WTC11 (cell line): ENCODE measurements at regions not wholly inside any gene's neighbourhood (a gene's known extent, or its start where the extent isn't known, plus 50 kb on each side); places are given as distances from the start of the nearest gene placed in this dataset.

Source experiments
- ATAC-seq: fragments of 200-7000 bp; cut with Tn5 transposase; 2 replicates; pipeline ENCODE4 v1.10.0; 2021; ENCODE audit warnings: mild to moderate bottlenecking, moderate library complexity
- CTCF ChIA-PET: fragments of 300-600 bp; sonication (Branson Sonifier 250); formaldehyde crosslinking; loops from one replicate; lab custom pipeline; 2021; ENCODE audit warnings: antibody characterized with exemption; lab: Charles Lee
- POLR2A ChIA-PET: fragments of 350-600 bp; sonication (Branson Sonifier 250); formaldehyde crosslinking; loops from one replicate; lab custom pipeline; 2021; ENCODE audit warnings: antibody characterized with exemption; lab: Charles Lee
- DNase-seq: peaks from one replicate; pipeline ENCODE4 v3.0.0; 2021; ENCODE audit warnings: low spot score
- H3K27ac Mint-ChIP-seq: 2 replicates; pipeline ENCODE4 v1.8.0; 2021; ENCODE audit warnings: mixed read lengths
- H3K27me3 Mint-ChIP-seq: 2 replicates; pipeline ENCODE4 v1.8.0; 2021; ENCODE audit warnings: low read depth, mild to moderate bottlenecking, moderate library complexity, mixed read lengths
- H3K36me3 Mint-ChIP-seq: 2 replicates; pipeline ENCODE4 v1.8.0; 2021; ENCODE audit warnings: mixed read lengths
- H3K4me1 Mint-ChIP-seq: 2 replicates; pipeline ENCODE4 v1.8.0; 2022; ENCODE audit warnings: mixed read lengths
- H3K4me3 Mint-ChIP-seq: 2 replicates; pipeline ENCODE4 v1.8.0; 2021; ENCODE audit warnings: mild to moderate bottlenecking, moderate library complexity, mixed read lengths
- H3K9me3 Mint-ChIP-seq: 2 replicates; pipeline ENCODE4 v1.8.0; 2021; ENCODE audit warnings: mixed read lengths
- ATF1 ChIP-seq: sonication (generic); formaldehyde crosslinking; IDR thresholded peaks from 2 replicates; pipeline ENCODE4 v1.8.1; 2023; ENCODE audit warnings: mild to moderate bottlenecking, moderate library complexity, missing genetic modification reagents
- ATF2 ChIP-seq: sonication (generic); formaldehyde crosslinking; IDR thresholded peaks from 2 replicates; pipeline ENCODE4 v1.8.1; 2022; ENCODE audit warnings: low read depth, missing genetic modification reagents, borderline replicate concordance
- ATF3 ChIP-seq: sonication (generic); formaldehyde crosslinking; conservative IDR thresholded peaks from 2 replicates; pipeline ENCODE4 v1.8.1; 2022; ENCODE audit warnings: mild to moderate bottlenecking, missing genetic modification reagents
- E2F1 ChIP-seq: sonication (generic); formaldehyde crosslinking; IDR thresholded peaks from 2 replicates; pipeline ENCODE4 v1.8.0; 2022; ENCODE audit warnings: mild to moderate bottlenecking, missing genetic modification reagents
- ETV6 ChIP-seq: sonication (generic); formaldehyde crosslinking; IDR thresholded peaks from 2 replicates; pipeline ENCODE4 v1.8.1; 2022; ENCODE audit warnings: mild to moderate bottlenecking, missing genetic modification reagents
- FOXJ3 ChIP-seq: sonication (generic); formaldehyde crosslinking; IDR thresholded peaks from 2 replicates; pipeline ENCODE4 v1.9.0; 2021; ENCODE audit warnings: missing genetic modification reagents, mild to moderate bottlenecking, borderline replicate concordance
- GTF2I ChIP-seq: fragments of 250-450 bp; sonication (Bioruptor Pico); conservative IDR thresholded peaks from 2 replicates; pipeline ENCODE4 v1.4.0; 2021; ENCODE audit warnings: mild to moderate bottlenecking
- KAT7 ChIP-seq: sonication (generic); formaldehyde crosslinking; IDR thresholded peaks from 2 replicates; pipeline ENCODE4 v1.8.1; 2023; ENCODE audit warnings: missing genetic modification reagents, mild to moderate bottlenecking, borderline replicate concordance
- MAX ChIP-seq: sonication (generic); formaldehyde crosslinking; IDR thresholded peaks from 2 replicates; pipeline ENCODE4 v1.8.0; 2022; ENCODE audit warnings: mild to moderate bottlenecking, missing genetic modification reagents
- MXD4 ChIP-seq: fragments of 250-450 bp; sonication (Bioruptor Pico); IDR thresholded peaks from 2 replicates; pipeline ENCODE4 v1.8.0; 2021; ENCODE audit warnings: mild to moderate bottlenecking, moderate library complexity, borderline replicate concordance
- NFE2L1 ChIP-seq: sonication (generic); formaldehyde crosslinking; IDR thresholded peaks from 2 replicates; pipeline ENCODE4 v1.8.1; 2023; ENCODE audit warnings: missing genetic modification reagents
- PRDM15 ChIP-seq: sonication (generic); formaldehyde crosslinking; IDR thresholded peaks from 2 replicates; pipeline ENCODE4 v1.8.0; 2022; ENCODE audit warnings: missing genetic modification reagents
- SOX15 ChIP-seq: fragments of 250-450 bp; sonication (Bioruptor Pico); IDR thresholded peaks from 2 replicates; pipeline ENCODE4 v1.9.0; 2021; ENCODE audit warnings: mild to moderate bottlenecking
- SP1 ChIP-seq: sonication (generic); formaldehyde crosslinking; conservative IDR thresholded peaks from 2 replicates; pipeline ENCODE4 v1.8.1; 2022; ENCODE audit warnings: missing genetic modification reagents
- TCF7 ChIP-seq: sonication (generic); formaldehyde crosslinking; IDR thresholded peaks from 2 replicates; pipeline ENCODE4 v1.8.0; 2022; ENCODE audit warnings: mild to moderate bottlenecking, low read depth, missing genetic modification reagents, moderate library complexity
- TEAD4 ChIP-seq: sonication (generic); formaldehyde crosslinking; IDR thresholded peaks from 2 replicates; pipeline ENCODE4 v1.8.0; 2022; ENCODE audit warnings: mild to moderate bottlenecking, missing genetic modification reagents
- ZNF138 ChIP-seq: sonication (generic); formaldehyde crosslinking; conservative IDR thresholded peaks from 2 replicates; pipeline ENCODE4 v1.8.1; 2022; ENCODE audit warnings: mild to moderate bottlenecking, moderate library complexity, missing genetic modification reagents
- ZNF416 ChIP-seq: fragments of 250-450 bp; sonication (Bioruptor Pico); IDR thresholded peaks from 2 replicates; pipeline ENCODE4 v1.9.0; 2021; ENCODE audit warnings: mild to moderate bottlenecking, inconsistent platforms
- ZNF423 ChIP-seq: fragments of 250-450 bp; sonication (Bioruptor Pico); IDR thresholded peaks from 2 replicates; pipeline ENCODE4 v2.1.2; 2022; ENCODE audit warnings: mild to moderate bottlenecking, moderate library complexity
- ZNF512 ChIP-seq: sonication (generic); formaldehyde crosslinking; IDR thresholded peaks from 2 replicates; pipeline ENCODE4 v1.8.1; 2022; ENCODE audit warnings: missing genetic modification reagents, borderline replicate concordance
- ZNF671 ChIP-seq: fragments of 250-450 bp; sonication (Bioruptor Pico); IDR thresholded peaks from 2 replicates; pipeline ENCODE4 v1.8.0; 2021; ENCODE audit warnings: mild to moderate bottlenecking
- ZSCAN18 ChIP-seq: fragments of 250-450 bp; sonication (Bioruptor Pico); IDR thresholded peaks from 2 replicates; pipeline ENCODE4 v2.1.2; 2022; ENCODE audit warnings: mild to moderate bottlenecking, moderate library complexity

GRCh38 chr11:42764936-42765335 lies 546.9 kb upstream of the API5 start:
- Mint-ChIP-seq H3K27me3 (no peaks in the 10 kb centered on the region; the same call in 1 of the 2 replicates), H3K36me3 (no peaks in the 10 kb centered on the region), H3K27ac (no peak overlapping the region), H3K4me3 (no peak overlapping the region), H3K4me1 (peaks cover 4% of the 10 kb centered on the region), H3K9me3 (no peaks in the 10 kb centered on the region)
- CTCF ChIA-PET = no interaction called here
- ATAC-seq (no peak), DNase-seq (no peak)
- POLR2A ChIA-PET = no interaction called here
- TF ChIP-seq ATF1 (CRISPR knock-in tag) = no peak
- TF ChIP-seq E2F1 (CRISPR knock-in tag) = no peak
- no peak for TF ChIP-seq PRDM15 (CRISPR knock-in tag)
- TF ChIP-seq FOXJ3 (CRISPR knock-in tag) = no peak
- no peak for TF ChIP-seq GTF2I (CRISPR knock-in tag)
- TF ChIP-seq MAX (CRISPR knock-in tag) = no peak
- no peak for TF ChIP-seq ATF3 (CRISPR knock-in tag)
- TF ChIP-seq ZSCAN18 (CRISPR knock-in tag) = no peak
- no peak for TF ChIP-seq TEAD4
- no peak for TF ChIP-seq ZNF138 (CRISPR knock-in tag)
- TF ChIP-seq ZNF671 (CRISPR knock-in tag) = no peak
- no peak for TF ChIP-seq NFE2L1
- no peak for TF ChIP-seq MXD4 (CRISPR knock-in tag)
- TF ChIP-seq TCF7 = no peak

GRCh38 chr11:42768576-42768975 lies 543.2 kb upstream of the API5 start:
- no peaks in the 10 kb centered on the region; the same call in 1 of the 2 replicates for H3K27me3 Mint-ChIP-seq
- TF ChIP-seq ZNF416 (CRISPR knock-in tag) (no peak), ZNF512 (CRISPR knock-in tag) (no peak), KAT7 (no peak), ETV6 (no peak), SP1 (CRISPR knock-in tag) (no peak), ZNF423 (CRISPR knock-in tag) (no peak), SOX15 (CRISPR knock-in tag) (no peak), ATF2 (no peak)
- DNase-seq (no peak), ATAC-seq (no peak)
- no peaks in the 10 kb centered on the region for H3K4me1 Mint-ChIP-seq
- CTCF ChIA-PET = interaction anchor here (0.8 to 1.6 kb wide), 3 partner anchors 9 to 362 kb away, joined by 3 to 8 read pairs (median 4); no protein-coding TSS in a partner anchor
- POLR2A ChIA-PET = no interaction called here
- H3K9me3 Mint-ChIP-seq = no peaks in the 10 kb centered on the region
- no peak overlapping the region for H3K27ac Mint-ChIP-seq
- no peak overlapping the region for H3K4me3 Mint-ChIP-seq
- H3K36me3 Mint-ChIP-seq = no peaks in the 10 kb centered on the region
